A673 (cell line): ENCODE measurements at regions not wholly inside any gene's neighbourhood (a gene's known extent, or its start where the extent isn't known, plus 50 kb on each side); places are given as distances from the start of the nearest gene placed in this dataset.

ENCODE experiments used
- BruUV-seq: library from RNA; stranded (reverse); fragments of 400-500 nt; replicated peaks from 2 replicates; lab custom pipeline; 2021; lab: Mats Ljungman, UMichigan
- CTCF ChIA-PET: fragments of 300-600 bp; sonication (Branson Sonifier 250); formaldehyde crosslinking; loops from one replicate; lab custom pipeline; 2022; ENCODE audit warnings: antibody characterized with exemption; lab: Charles Lee
- POLR2A ChIA-PET: fragments of 300-600 bp; sonication (Branson Sonifier 250); formaldehyde crosslinking; loops from one replicate; lab custom pipeline; 2022; ENCODE audit warnings: antibody characterized with exemption; ENCODE audit not compliant: low non-redundant PET; lab: Charles Lee
- DNase-seq: peaks from one replicate; pipeline ENCODE4 v3.0.0-alpha.2; 2015; ENCODE audit warnings: low spot score
- H3K27ac ChIP-seq: fragments of 200-600 bp; sonication (generic); 2 replicates; pipeline ENCODE4 v1.5.1; 2016; ENCODE audit warnings: mixed run types, low read depth, mild to moderate bottlenecking, mixed read lengths, antibody characterized with exemption, low read length; ENCODE audit not compliant: poor library complexity, severe bottlenecking
- H3K27me3 ChIP-seq: fragments of 200-600 bp; sonication (generic); replicated peaks from 2 replicates; pipeline ENCODE4 v1.6.1; 2017; ENCODE audit warnings: mixed run types, low read depth, mild to moderate bottlenecking, mixed read lengths, antibody characterized with exemption, low read length; ENCODE audit not compliant: insufficient read depth, poor library complexity
- H3K36me3 ChIP-seq: fragments of 200-600 bp; sonication (generic); 2 replicates; pipeline ENCODE4 v1.6.1; 2016; ENCODE audit warnings: mixed run types, mild to moderate bottlenecking, mixed read lengths, antibody characterized with exemption, low read length; ENCODE audit not compliant: insufficient read depth, poor library complexity, severe bottlenecking
- H3K4me1 ChIP-seq: fragments of 200-600 bp; sonication (generic); 2 replicates; pipeline ENCODE4 v1.6.1; 2017; ENCODE audit warnings: mixed run types, mild to moderate bottlenecking, mixed read lengths, antibody characterized with exemption, low read length; ENCODE audit not compliant: insufficient read depth, poor library complexity, severe bottlenecking
- H3K4me3 ChIP-seq: fragments of 200-600 bp; sonication (generic); 2 replicates; pipeline ENCODE4 v1.5.1; 2016; ENCODE audit warnings: low read depth, mixed run types, mild to moderate bottlenecking, mixed read lengths, low read length; ENCODE audit not compliant: poor library complexity, severe bottlenecking
- H3K9me3 ChIP-seq: fragments of 200-600 bp; sonication (generic); 2 replicates; pipeline ENCODE4 v1.6.1; 2016; ENCODE audit warnings: mixed run types, low read depth, mild to moderate bottlenecking, mixed read lengths, antibody characterized with exemption, low read length; ENCODE audit not compliant: poor library complexity, severe bottlenecking
- CTCF ChIP-seq: fragments of 300-800, 200-600 bp; sonication (generic); conservative IDR thresholded peaks from 2 replicates; pipeline ENCODE4 v1.5.1; 2017; ENCODE audit warnings: low read depth, mild to moderate bottlenecking, antibody characterized with exemption, low read length, moderate library complexity, mixed read lengths
- EZH2 ChIP-seq: fragments of 200-600 bp; sonication (generic); IDR thresholded peaks from 2 replicates; pipeline ENCODE4 v1.6.1; 2017; ENCODE audit warnings: borderline replicate concordance, low read depth, mild to moderate bottlenecking, mixed read lengths, antibody characterized with exemption, low read length; ENCODE audit not compliant: poor library complexity, severe bottlenecking
- intact Hi-C: fragments of 100-400 bp; cut with micrococcal nuclease; formaldehyde crosslinking; loops from one replicate; pipeline ENCODE4 v1.10.0; 2022; ENCODE audit not compliant: unreplicated experiment

GRCh38 chr9:113774963-113775362, 101.1 kb upstream of the ZNF618 start:
- no peak overlapping the region for H3K27ac ChIP-seq
- ChIA-PET CTCF (no interaction called here), POLR2A (no interaction called here)
- no peak overlapping the region for H3K4me3 ChIP-seq
- H3K27me3 ChIP-seq = no peaks in the 10 kb centered on the region
- intact Hi-C loops = no loop called here
- H3K36me3 ChIP-seq = no peaks in the 10 kb centered on the region
- H3K4me1 ChIP-seq = no peaks in the 10 kb centered on the region
- BruUV-seq = no TSS peak
- TF ChIP-seq EZH2 (no peak), CTCF (no peak)
- no peak for DNase-seq
- no peaks in the 10 kb centered on the region for H3K9me3 ChIP-seq

- Histone ChIP-seq H3K27me3 (no peaks in the 10 kb centered on the region), H3K4me1 (no peaks in the 10 kb centered on the region), H3K36me3 (no peaks in the 10 kb centered on the region), H3K27ac (no peak overlapping the region), H3K4me3 (no peak overlapping the region), H3K9me3 (no peaks in the 10 kb centered on the region)
- DNase-seq = no peak
- CTCF ChIA-PET = no interaction called here
- TF ChIP-seq CTCF = no peak
- no peak for TF ChIP-seq EZH2
- POLR2A ChIA-PET = no interaction called here
- intact Hi-C loops = no loop called here
- no TSS peak for BruUV-seq
These were observed 100.4 kb upstream of the ZNF618 start for GRCh38 chr9:113775749-113776148.

- POLR2A ChIA-PET = no interaction called here
- BruUV-seq = no TSS peak
- CTCF ChIA-PET = no interaction called here
- Histone ChIP-seq H3K9me3 (no peaks in the 10 kb centered on the region), H3K36me3 (no peaks in the 10 kb centered on the region), H3K4me3 (no peak overlapping the region), H3K4me1 (no peaks in the 10 kb centered on the region), H3K27ac (no peak overlapping the region), H3K27me3 (no peaks in the 10 kb centered on the region)
- intact Hi-C loops = no loop called here
- no peak for DNase-seq
- TF ChIP-seq EZH2 (no peak), CTCF (no peak)
These were observed 99.9 kb upstream of the ZNF618 start for GRCh38 chr9:113776194-113776593.
